GM18870 (cell line): ENCODE measurements at regions not wholly inside any gene's neighbourhood (a gene's known extent, or its start where the extent isn't known, plus 50 kb on each side); places are given as distances from the start of the nearest gene placed in this dataset.

Source experiments
- ATAC-seq: cut with Tn5 transposase; IDR thresholded peaks from one replicate; pipeline ENCODE4 v1.9.1; 2021; ENCODE audit warnings: moderate library complexity; ENCODE audit not compliant: unreplicated experiment

DNA sequence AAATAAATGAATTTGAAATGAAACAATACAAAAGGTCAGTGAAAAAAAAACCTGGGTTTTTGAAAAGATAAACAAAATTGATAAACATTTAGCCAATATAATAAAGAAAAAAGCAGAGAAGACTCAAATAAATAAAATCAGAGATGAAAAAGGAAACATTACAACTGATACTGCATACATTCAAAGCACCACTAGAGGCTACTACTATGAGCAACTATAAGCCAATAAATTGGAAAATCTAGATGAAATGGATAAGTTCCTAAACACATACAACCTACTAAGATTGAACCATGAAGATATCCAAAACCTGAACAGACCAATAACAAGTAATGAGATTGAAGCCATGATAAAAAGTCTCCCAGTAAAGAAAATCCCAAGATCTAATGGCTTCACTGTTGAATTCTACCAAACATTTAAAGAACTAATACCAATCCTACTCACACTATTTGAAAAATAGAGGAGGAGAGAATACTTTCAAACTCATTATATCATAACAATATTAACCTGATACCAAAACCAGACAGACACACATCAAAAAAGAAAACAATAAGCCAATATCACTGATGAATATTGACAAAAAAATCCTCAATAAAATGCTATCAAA, 80.8 kb upstream of the CERS6 start:
- no peak for ATAC-seq

DNA sequence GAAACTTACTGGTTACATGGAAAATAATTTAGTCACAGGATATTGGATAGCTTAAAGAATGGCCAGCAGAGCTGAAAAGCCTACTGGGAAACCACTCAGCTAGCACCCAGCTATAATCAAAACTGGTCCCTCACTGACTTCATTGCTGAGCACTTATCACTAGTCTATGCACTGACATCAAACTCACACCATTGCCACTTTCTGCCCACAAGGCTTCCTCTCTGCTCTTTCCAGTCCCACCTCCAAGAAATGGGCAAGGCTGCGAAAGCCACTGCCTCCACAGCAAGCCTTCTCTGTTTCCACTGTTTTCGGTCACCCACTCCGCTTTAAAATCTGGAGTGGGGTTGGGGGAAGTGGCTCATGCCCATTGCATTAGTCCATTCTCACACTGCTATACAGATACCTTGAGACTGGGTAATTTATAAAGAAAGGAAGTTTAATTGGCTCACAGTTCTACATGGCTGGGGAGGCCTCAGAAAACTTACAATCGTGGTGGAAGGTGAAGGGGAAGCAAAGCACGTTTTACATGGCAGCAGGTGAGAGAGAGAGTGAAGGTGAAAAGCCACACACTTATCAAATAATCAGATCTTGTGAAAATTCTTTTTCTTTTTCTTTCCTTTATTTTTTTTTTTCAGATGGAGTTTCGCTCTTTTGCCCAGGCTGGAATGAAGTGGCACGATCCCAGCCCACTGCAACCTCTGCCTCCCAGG, 77.0 kb upstream of the CERS6 start:
- no peak for ATAC-seq

DNA sequence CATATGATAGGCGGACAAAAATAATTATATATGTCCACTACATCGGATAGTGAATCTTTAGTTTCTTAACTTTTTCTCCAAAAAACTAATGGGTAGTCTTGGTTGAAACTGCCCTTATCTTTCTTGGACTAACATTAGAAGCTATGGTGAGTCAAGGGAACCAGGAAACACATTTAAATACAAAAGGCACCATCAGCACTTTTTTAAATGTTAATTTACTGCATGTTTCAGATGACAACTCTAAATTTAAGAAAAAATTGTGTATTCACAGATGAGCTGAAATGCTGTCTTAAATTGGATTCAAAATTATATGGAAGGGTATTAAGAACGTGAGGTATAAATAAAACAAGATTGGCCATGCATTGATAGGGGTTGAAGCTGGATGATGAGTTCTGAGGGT, 75.6 kb upstream of the CERS6 start:
- no peak for ATAC-seq

DNA sequence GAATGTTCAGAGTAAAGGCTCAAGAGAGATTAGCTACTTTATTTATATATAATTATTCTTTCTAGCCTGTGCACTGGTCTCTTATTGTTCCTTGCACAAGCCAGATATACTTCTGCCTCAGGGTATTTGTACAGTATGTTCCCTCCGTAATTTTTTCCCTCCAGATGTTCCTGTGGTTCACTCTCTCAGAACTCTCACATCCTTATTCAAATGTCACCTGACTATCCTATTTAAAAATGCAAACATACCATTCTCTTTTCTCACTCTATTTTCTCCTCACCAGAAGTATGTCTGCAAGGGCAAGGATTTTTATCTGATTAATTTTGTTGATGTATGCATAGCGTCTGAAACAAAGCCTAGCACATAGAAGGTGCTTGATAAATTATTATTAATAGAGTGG, 64.0 kb upstream of the CERS6 start:
- no peak for ATAC-seq

DNA sequence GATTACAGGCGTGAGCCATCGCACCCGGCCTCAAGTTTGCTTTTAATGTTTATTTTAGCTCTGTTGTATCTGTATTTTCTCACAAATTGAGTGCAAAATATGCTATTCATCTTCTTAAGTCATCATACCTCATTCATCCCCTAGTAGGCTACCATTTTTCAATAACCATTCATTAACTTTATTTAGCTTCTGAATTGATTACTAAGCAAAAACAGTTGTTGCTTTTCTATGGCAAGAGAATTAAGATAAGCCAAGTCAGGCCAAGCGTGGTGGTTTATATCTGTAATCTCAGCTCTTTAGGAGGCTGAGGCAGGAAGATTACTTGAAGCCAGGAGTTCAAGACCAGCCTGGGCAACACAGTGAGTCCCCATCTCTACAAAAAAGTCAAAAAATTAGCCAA, 63.3 kb upstream of the CERS6 start:
- no peak for ATAC-seq

DNA sequence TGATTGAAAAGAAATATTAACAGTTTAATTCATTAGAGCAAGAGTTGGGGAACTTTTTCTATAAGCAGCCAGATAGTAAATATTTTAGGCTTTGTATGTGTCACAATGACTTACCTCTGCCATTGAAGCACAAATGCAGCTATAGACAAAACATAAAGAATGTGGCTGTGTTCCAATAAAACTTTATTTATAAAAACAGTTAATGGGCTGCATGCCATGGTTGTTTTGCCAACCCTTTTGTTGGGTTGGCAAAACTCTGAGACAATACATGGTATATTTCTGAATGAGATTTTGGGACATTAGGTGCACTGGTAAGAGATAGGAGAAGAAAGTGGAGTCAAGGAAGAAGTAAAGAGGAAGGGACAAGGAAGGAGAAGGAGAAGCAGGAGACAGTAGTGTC, 61.8 kb upstream of the CERS6 start:
- ATAC-seq: no peak

DNA sequence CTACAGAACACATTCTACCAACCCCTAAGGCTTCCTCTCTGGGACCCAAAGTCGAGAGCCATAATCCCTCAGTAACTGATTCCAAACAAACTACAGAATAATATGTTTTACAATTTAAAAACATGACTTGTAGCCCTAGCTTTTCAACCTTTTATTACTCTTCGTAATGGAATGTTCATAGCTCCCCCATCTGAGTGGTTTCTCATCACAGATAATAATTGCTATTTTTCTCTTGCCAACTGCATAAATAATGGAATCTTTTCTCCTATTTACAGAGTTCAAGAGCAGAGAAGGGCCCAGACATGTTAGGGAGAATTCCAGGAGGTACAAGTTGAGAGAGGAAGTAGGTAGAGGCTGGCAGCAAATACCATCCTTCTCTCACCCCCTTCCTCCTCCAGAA, 59.9 kb upstream of the CERS6 start:
- no peak for ATAC-seq

DNA sequence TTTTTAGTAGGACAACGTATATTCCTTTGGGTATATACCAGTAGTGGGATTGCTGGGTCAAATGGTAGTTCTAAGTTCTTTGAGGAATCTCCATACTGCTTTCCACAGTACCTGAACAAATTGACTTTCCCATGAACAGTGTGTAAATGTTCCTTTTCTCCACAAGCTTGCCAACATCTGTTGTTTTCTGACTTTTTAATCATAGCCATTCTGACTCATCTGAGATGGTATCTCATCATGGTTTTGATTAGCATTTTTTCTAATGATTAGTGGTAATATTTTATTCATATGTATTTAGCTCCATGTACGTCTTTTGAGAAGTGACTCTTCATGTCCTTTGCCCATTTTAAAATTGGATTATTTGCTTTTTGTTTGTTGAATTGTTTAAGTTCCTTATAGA, 58.4 kb upstream of the CERS6 start:
- no peak for ATAC-seq

DNA sequence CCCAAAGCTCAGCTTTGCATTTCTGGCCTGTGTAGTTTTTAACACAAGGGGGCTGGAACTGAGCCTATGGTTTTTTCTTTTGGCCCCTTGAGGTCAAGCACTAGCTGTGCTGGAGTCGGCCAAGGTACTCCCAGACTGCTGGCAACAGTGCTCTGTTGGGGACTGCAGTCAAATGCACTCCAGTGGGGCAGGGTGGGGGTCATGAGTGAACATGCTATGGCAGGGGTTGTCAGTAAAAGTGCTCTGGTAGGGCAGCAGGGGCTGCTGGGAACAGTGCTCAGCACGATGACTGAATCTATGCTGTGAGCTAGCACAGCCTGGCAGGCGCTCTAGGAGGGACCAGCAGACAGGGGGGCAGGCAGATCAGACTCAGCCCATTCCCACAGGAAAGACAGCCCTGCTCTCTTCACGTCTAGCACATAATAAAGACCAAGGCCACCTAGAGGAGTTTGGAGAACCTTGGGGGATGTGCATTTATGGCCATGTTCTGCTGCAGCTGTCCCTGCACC, 55.0 kb upstream of the CERS6 start:
- ATAC-seq: no peak

DNA sequence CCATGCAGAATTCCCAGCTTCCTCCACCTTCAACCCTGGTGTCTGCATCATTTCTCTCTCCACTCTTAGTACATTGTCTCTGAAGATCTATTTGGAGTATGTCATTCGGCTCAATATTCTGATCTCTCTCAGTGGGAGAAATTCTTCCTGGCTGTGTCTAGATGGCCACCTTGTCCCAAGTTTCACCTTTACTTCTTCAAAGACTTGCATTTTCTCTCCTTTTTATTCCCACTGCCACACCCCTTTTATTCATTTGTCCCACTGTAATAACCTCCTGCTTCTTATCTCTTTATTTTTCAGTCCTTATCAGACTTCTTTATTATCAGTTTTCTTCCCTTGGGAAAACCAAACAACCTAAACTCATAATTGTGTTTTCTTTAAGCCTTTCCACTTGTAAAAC, 54.3 kb upstream of the CERS6 start:
- ATAC-seq: no peak

DNA sequence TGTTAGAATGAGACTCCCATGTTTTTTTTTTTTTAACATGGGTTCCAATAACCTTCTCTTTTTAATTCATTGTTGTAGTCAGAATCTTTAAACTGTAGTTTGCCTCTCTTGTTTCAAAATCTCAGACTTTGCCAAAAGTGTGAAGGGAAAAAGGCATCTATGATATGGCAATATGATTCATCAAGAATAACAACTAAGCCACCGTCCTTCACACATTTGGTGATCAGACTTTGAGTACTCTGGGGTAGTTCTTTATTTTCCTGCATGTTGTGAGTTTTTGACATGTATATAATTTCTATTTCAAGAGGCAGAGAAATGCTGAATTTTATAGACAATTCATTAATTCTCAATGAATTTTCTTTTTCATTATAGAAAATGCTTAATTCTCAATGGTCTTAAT, 53.5 kb upstream of the CERS6 start:
- ATAC-seq: no peak

DNA sequence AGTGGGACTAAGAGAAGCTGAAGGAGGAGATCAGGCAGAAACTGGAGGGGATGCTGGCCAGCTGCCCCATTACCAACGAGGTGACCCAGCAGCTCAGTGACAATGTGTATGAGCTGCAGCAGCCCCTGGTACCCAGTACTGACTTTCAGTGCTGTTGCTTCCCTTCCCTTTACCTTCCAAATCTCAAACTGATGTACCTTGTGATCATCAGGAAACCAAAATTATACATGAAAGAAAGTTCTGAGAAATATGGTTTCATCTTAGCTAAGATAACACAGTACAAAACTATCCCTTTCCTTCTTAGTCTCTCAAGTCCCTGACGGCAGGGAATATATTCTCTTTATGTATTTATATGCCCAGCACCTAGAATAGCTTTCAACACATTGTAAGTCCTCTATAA, 52.3 kb upstream of the CERS6 start:
- ATAC-seq: no peak

DNA sequence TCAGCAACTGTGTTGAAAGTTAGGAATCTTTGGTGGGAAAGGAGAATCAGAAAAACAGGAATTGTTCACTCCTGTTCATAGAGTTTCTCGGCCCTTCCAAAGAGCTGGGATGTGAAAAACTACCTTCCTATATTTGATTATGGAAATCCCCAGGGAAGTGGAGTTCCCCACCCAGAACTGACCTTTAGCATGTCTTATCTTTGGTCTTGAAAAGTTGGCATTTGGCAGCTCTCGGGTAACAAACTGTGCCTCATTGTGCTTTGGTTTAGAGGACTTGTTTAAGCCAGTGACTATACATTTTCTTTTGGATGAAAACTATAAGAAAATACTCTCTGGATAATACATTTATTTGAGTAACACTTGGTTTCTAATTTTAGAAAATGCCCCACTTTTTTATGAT, 51.3 kb upstream of the CERS6 start:
- ATAC-seq: no peak
